ENCODE measurements at regions not wholly inside any gene's neighbourhood (a gene's known extent, or its start where the extent isn't known, plus 50 kb on each side); places are given as distances from the start of the nearest gene placed in this dataset.

DNA sequence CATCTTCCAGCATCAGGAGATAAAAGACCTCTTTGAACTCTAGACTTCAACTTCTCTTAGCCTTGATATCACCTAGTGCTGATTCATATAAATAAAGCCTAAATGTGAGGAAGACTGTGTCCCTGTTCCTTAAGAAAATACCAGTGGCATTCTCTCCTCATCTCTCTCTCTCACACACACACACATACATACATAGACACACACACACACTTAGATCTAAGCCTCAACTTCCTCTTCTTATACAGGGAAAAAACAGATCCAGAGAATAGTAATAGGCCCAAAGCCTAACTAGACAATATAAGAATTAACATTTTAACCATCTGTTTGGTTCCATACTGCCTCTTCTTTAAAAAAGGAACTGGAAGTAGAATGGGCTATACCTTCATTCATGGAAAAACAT is 195.3 kb upstream of the NR4A3 start:
- H3K27ac ChIP-seq: no peak overlapping the region
- H3K36me3 ChIP-seq: no peaks in the 10 kb centered on the region
- H3K4me1 ChIP-seq: no peaks in the 10 kb centered on the region
- intact Hi-C loops (cut with DNase I; ENCODE audit: low total_unique reads): no loop called here
- no peak overlapping the region for H3K4me3 ChIP-seq
- H3K27me3 ChIP-seq: no peaks in the 10 kb centered on the region
- TF ChIP-seq CTCF (IDR thresholded peaks at IDR 0.05): no peak
- no peaks in the 10 kb centered on the region for H3K9me3 ChIP-seq
- no peak for DNase-seq

DNA sequence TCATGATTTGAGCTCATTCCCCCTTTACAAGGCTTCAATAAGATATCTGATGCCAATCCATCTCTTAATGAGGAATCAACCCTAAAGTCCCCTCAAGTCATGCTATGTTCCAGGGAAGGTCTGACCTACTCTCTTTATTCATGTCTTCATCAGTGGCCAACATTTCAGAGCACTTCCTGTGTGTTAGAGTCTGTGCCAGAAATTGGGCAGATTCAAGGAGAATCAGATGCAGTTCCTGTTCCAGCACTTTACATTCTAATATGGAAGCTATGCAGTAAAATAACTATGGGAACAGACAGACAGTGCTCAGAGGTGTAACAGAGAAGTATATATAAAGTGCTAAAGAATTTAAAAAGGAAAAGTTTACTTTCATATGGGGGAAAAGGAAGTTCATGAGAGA is 193.4 kb upstream of the NR4A3 start:
- no peaks in the 10 kb centered on the region for H3K4me1 ChIP-seq
- H3K27me3 ChIP-seq: no peaks in the 10 kb centered on the region
- H3K9me3 ChIP-seq: no peaks in the 10 kb centered on the region
- intact Hi-C loops (cut with DNase I; ENCODE audit: low total_unique reads): no loop called here
- TF ChIP-seq CTCF (IDR thresholded peaks at IDR 0.05): no peak
- DNase-seq: no peak
- no peak overlapping the region for H3K27ac ChIP-seq
- H3K36me3 ChIP-seq: no peaks in the 10 kb centered on the region
- H3K4me3 ChIP-seq: no peak overlapping the region

DNA sequence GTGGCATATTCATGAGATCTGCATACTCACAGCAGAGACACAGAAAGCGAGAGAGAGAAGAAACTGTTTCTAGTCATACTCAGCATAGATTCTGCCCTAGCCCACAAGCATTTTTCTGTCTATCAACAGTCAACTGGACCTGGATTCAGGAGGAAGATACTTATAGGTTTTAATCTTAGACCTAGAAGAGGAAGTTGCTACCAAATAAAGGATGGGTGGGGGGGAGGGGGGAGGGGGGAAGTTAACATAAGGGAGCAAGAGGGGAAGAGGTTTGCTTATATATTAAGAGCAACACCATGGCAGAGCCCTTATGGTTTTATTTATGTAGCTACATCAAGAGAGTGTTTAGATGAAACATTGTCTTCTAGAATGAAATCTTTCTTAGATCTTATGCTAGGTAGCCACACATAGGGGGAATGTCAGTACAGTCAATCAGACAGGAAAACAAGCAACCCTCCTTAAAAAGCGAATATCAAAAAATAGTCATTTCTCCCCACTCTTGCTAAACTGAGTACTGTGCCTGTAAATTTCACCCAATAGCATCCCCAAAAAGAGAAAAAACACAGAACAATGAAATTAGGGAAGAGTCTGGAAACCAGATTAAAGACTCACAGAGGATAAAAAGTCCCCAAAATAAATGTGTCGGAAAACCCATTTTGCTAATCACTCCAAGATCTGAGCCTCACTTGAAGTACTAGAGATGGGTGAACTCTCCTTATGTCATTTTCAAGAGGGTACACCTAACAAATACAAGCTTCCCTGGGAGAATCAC is 192.7 kb upstream of the NR4A3 start:
- no peaks in the 10 kb centered on the region for H3K27me3 ChIP-seq
- H3K4me3 ChIP-seq: no peak overlapping the region
- intact Hi-C loops (cut with DNase I; ENCODE audit: low total_unique reads): no loop called here
- TF ChIP-seq CTCF (IDR thresholded peaks at IDR 0.05): no peak
- no peak for DNase-seq
- no peaks in the 10 kb centered on the region for H3K36me3 ChIP-seq
- H3K9me3 ChIP-seq: no peaks in the 10 kb centered on the region
- no peak overlapping the region for H3K27ac ChIP-seq
- H3K4me1 ChIP-seq: no peaks in the 10 kb centered on the region

DNA sequence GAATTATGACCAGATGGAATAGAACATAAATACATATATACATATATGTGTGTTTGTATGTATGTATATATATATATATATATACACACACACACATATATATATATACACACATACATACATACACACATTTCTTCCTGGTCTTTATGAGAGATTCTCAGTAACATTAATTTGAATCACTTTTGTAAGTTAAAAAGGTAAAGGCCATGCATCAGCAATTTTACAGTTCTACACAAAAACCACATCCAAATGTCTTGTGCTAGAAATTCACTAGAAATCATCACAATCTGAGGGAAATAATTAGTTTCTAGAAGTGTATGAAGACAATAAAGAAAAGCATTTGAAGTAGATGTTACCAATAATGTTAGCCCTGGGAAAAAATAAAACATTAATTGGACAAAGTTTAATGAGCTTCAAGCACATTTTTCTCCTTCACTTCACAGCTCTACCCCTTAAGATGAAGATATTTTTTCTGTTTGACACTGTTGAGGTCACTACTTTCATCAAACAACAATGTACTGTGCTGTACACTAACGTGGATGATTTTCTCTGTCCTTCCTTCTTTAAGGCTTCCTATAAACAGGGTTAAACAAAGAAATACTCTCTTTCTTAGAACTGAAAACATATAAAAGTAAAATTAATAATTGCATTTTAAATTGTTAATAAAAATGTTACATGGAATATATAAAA is 189.2 kb upstream of the NR4A3 start:
- DNase-seq: no peak
- Histone ChIP-seq H3K4me3 (no peak overlapping the region), H3K27ac (no peak overlapping the region), H3K9me3 (no peaks in the 10 kb centered on the region), H3K36me3 (no peaks in the 10 kb centered on the region), H3K27me3 (no peaks in the 10 kb centered on the region), H3K4me1 (no peaks in the 10 kb centered on the region)
- TF ChIP-seq CTCF (IDR thresholded peaks at IDR 0.05): no peak
- intact Hi-C loops (cut with DNase I; ENCODE audit: low total_unique reads): no loop called here

- no peaks in the 10 kb centered on the region for H3K9me3 ChIP-seq
- no peaks in the 10 kb centered on the region for H3K4me1 ChIP-seq
- no peak overlapping the region for H3K4me3 ChIP-seq
- TF ChIP-seq CTCF (IDR thresholded peaks at IDR 0.05): no peak
- intact Hi-C loops (cut with DNase I; ENCODE audit: low total_unique reads): no loop called here
- no peak for DNase-seq
- H3K27me3 ChIP-seq: no peaks in the 10 kb centered on the region
- H3K36me3 ChIP-seq: no peaks in the 10 kb centered on the region
- no peak overlapping the region for H3K27ac ChIP-seq
These were observed 188.4 kb upstream of the NR4A3 start for GRCh38 chr9:99633265-99633664.

Measured in tibial artery (tissue), 4 donors.